H1 (cell line): ENCODE measurements at regions not wholly inside any gene's neighbourhood (a gene's known extent, or its start where the extent isn't known, plus 50 kb on each side); places are given as distances from the start of the nearest gene placed in this dataset.

Experiments used
- CTCF ChIA-PET: fragments of 300-600 bp; sonication (Branson Sonifier 250); formaldehyde crosslinking; loops from one replicate; lab custom pipeline; 2021; ENCODE audit not compliant: partially characterized antibody; lab: Charles Lee
- POLR2A ChIA-PET: fragments of 300-600 bp; sonication (Branson Sonifier 250); formaldehyde crosslinking; loops from one replicate; lab custom pipeline; 2021; ENCODE audit warnings: inconsistent platforms; ENCODE audit not compliant: partially characterized antibody; lab: Charles Lee
- DNase-seq, 2 experiments: peaks; one replicate each; pipeline versions ENCODE4 v3.0.0 to v3.0.0-alpha.2; 2010 to 2022; ENCODE audit warnings: low spot score in 2 of 2, low read depth in 1 of 2, mixed read lengths in 1 of 2
- FAIRE-seq: peaks from 2 replicates; lab custom pipeline; 2011; peaks lifted over from hg19 to GRCh38; lab: Jason Lieb, UNC
- H2AFZ ChIP-seq: 2 replicates; pipeline ENCODE4 v1.8.1; 2012; ENCODE audit warnings: low read length, inconsistent platforms
- H2AK5ac ChIP-seq: 2 replicates; pipeline ENCODE4 v1.6.1; 2013; ENCODE audit warnings: low read depth, low read length
- H2BK120ac ChIP-seq: replicated peaks from 2 replicates; pipeline ENCODE3; 2013; ENCODE audit warnings: low read depth, low read length, inconsistent platforms
- H2BK12ac ChIP-seq: 2 replicates; pipeline ENCODE4 v1.6.1; 2013; ENCODE audit warnings: low read depth, low read length
- H2BK15ac ChIP-seq: 2 replicates; pipeline ENCODE4 v1.6.1; 2013; ENCODE audit warnings: low read length
- H2BK20ac ChIP-seq: 2 replicates; pipeline ENCODE4 v1.6.1; 2013; ENCODE audit warnings: low read length
- H2BK5ac ChIP-seq: 2 replicates; pipeline ENCODE4 v1.6.1; 2013; ENCODE audit warnings: low read depth, low read length
- H3K14ac ChIP-seq: 2 replicates; pipeline ENCODE4 v1.6.1; 2013; ENCODE audit warnings: inconsistent platforms; ENCODE audit not compliant: insufficient read length
- H3K18ac ChIP-seq: 2 replicates; pipeline ENCODE4 v1.6.1; 2013; ENCODE audit warnings: low read length; ENCODE audit errors: extremely low read depth
- H3K23ac ChIP-seq: 2 replicates; pipeline ENCODE4 v1.6.1; 2013; ENCODE audit warnings: inconsistent platforms; ENCODE audit not compliant: insufficient read length
- H3K23me2 ChIP-seq: 2 replicates; pipeline ENCODE4 v1.6.1; 2013; ENCODE audit warnings: low read depth, low read length
- H3K27ac ChIP-seq: 2 replicates; pipeline ENCODE4 v1.6.1; 2011; ENCODE audit warnings: low read depth, low read length, inconsistent platforms
- H3K27me3 ChIP-seq, 4 experiments: replicated peaks in 1 of 4; 1 replicate in 1 of 4; 2 replicates in 3 of 4; pipeline versions ENCODE4 v1.6.1 to v1.8.1; 2011 to 2013; ENCODE audit warnings: low read length in 3 of 4, mild to moderate bottlenecking in 3 of 4, inconsistent platforms in 2 of 4, mixed read lengths in 2 of 4, moderate library complexity in 1 of 4; ENCODE audit not compliant: control insufficient read depth in 3 of 4, insufficient read depth in 3 of 4; ENCODE audit errors: extremely low read depth in 1 of 4
- H3K36me3 ChIP-seq, 4 experiments: 2 replicates each; pipeline versions ENCODE4 v1.6.1 to v1.8.1; 2011 to 2013; ENCODE audit warnings: mild to moderate bottlenecking in 4 of 4, low read length in 3 of 4, moderate library complexity in 2 of 4, control low read depth in 1 of 4, inconsistent platforms in 1 of 4; ENCODE audit not compliant: insufficient read depth in 4 of 4, control insufficient read depth in 2 of 4
- H3K4ac ChIP-seq: replicated peaks from 2 replicates; pipeline ENCODE3; 2013; ENCODE audit warnings: low read length, low read depth, mixed read lengths, inconsistent platforms; ENCODE audit not compliant: insufficient read length
- H3K4me1 ChIP-seq, 4 experiments: replicated peaks in 1 of 4; 1 replicate in 1 of 4; 2 replicates in 3 of 4; pipeline versions ENCODE4 v1.6.1 to v1.8.1; 2011 to 2013; ENCODE audit warnings: low read length in 3 of 4, inconsistent platforms in 2 of 4, mixed read lengths in 1 of 4; ENCODE audit not compliant: insufficient read depth in 4 of 4, control insufficient read depth in 3 of 4
- H3K4me2 ChIP-seq, 2 experiments: 2 replicates each; pipeline versions ENCODE4 v1.6.1 to v1.8.1; 2011 to 2013; ENCODE audit warnings: low read depth in 2 of 2, low read length in 2 of 2, control low read depth in 1 of 2, inconsistent platforms in 1 of 2, mild to moderate bottlenecking in 1 of 2; ENCODE audit not compliant: insufficient read depth in 1 of 2
- H3K4me3 ChIP-seq, 4 experiments: fragments of 200-600, 300-600 bp in 1 of 4; sonication (generic), shearing (Covaris generic), sonication (Bioruptor Twin) in 1 of 4; 2 replicates each; pipeline versions ENCODE4 v1.5.1 to v1.8.1; 2011 to 2016; ENCODE audit warnings: low read length in 4 of 4, low read depth in 3 of 4, control low read depth in 2 of 4, inconsistent platforms in 2 of 4, mild to moderate bottlenecking in 2 of 4, mixed read lengths in 1 of 4, moderate library complexity in 1 of 4; ENCODE audit not compliant: insufficient read depth in 2 of 4; ENCODE audit errors: extremely low read depth in 1 of 4
- H3K56ac ChIP-seq: replicated peaks from 2 replicates; pipeline ENCODE3; 2013; ENCODE audit warnings: low read depth, mild to moderate bottlenecking, mixed read lengths, low read length, inconsistent platforms; ENCODE audit not compliant: insufficient read length
- H3K79me1 ChIP-seq: 2 replicates; pipeline ENCODE4 v1.6.1; 2013; ENCODE audit warnings: low read depth, low read length, control low read depth
- H3K79me2 ChIP-seq, 2 experiments: 2 replicates each; pipeline versions ENCODE4 v1.6.1 to v1.8.1; 2012 to 2013; ENCODE audit warnings: low read length in 2 of 2, mild to moderate bottlenecking in 2 of 2, inconsistent platforms in 1 of 2; ENCODE audit not compliant: insufficient read depth in 2 of 2, control insufficient read depth in 1 of 2
- H3K9ac ChIP-seq, 4 experiments: replicated peaks in 1 of 4; 1 replicate in 1 of 4; 2 replicates in 3 of 4; pipeline versions ENCODE4 v1.6.1 to v1.8.1; 2011 to 2013; ENCODE audit warnings: low read depth in 3 of 4, low read length in 3 of 4, control low read depth in 2 of 4, mild to moderate bottlenecking in 2 of 4, moderate library complexity in 2 of 4, inconsistent platforms in 1 of 4; ENCODE audit errors: extremely low read depth in 1 of 4
- H3K9me3 ChIP-seq, 2 experiments: 2 replicates each; pipeline versions ENCODE4 v1.6.1 to v1.8.1; 2012 to 2013; ENCODE audit warnings: mild to moderate bottlenecking in 2 of 2, moderate library complexity in 2 of 2, control low read depth in 1 of 2, inconsistent platforms in 1 of 2, low read depth in 1 of 2, low read length in 1 of 2, mixed read lengths in 1 of 2; ENCODE audit not compliant: insufficient read depth in 2 of 2
- H4K20me1 ChIP-seq, 2 experiments: replicated peaks in 1 of 2; 2 replicates each; pipeline versions ENCODE3 to v1.8.1; 2011 to 2013; ENCODE audit warnings: inconsistent platforms in 2 of 2, low read length in 2 of 2, mild to moderate bottlenecking in 1 of 2; ENCODE audit not compliant: insufficient read depth in 2 of 2, control insufficient read depth in 1 of 2
- H4K5ac ChIP-seq: 2 replicates; pipeline ENCODE4 v1.6.1; 2013; ENCODE audit warnings: low read length, low read depth, mixed read lengths, inconsistent platforms; ENCODE audit not compliant: insufficient read length
- H4K8ac ChIP-seq: 2 replicates; pipeline ENCODE4 v1.8.0; 2013; ENCODE audit warnings: mild to moderate bottlenecking, moderate library complexity, low read length, inconsistent platforms; ENCODE audit not compliant: insufficient read depth; ENCODE audit errors: extremely low read depth
- H4K91ac ChIP-seq: replicated peaks from 2 replicates; pipeline ENCODE3; 2013; ENCODE audit warnings: low read length, mixed read lengths, inconsistent platforms; ENCODE audit not compliant: insufficient read length
- CHD1 ChIP-seq: IDR thresholded peaks from 2 replicates; pipeline ENCODE4 v1.6.1; 2012; ENCODE audit warnings: low read depth, low read length, improper control_type of control experiment
- EZH2 ChIP-seq: fragments of 200-600 bp; sonication (generic); IDR thresholded peaks from 2 replicates; pipeline ENCODE4 v1.7.1; 2012; ENCODE audit warnings: low read depth, mild to moderate bottlenecking, moderate library complexity, low read length, inconsistent platforms; ENCODE audit not compliant: severe bottlenecking
- KDM1A ChIP-seq: fragments of 200-600, 300-600 bp; sonication (generic); IDR thresholded peaks from 2 replicates; pipeline ENCODE4 v1.7.1; 2016; ENCODE audit warnings: mild to moderate bottlenecking, low read length, borderline replicate concordance
- KDM5A ChIP-seq: fragments of 200-600 bp; IDR thresholded peaks from 2 replicates; pipeline ENCODE4 v1.7.1; 2012; ENCODE audit warnings: mild to moderate bottlenecking, low read length, inconsistent platforms, mixed read lengths
- POU5F1 ChIP-seq: IDR thresholded peaks from 2 replicates; pipeline ENCODE4 v1.6.1; 2011; ENCODE audit warnings: low read depth, mild to moderate bottlenecking, low read length, moderate library complexity
- RFX5 ChIP-seq: IDR thresholded peaks from 2 replicates; pipeline ENCODE4 v1.6.1; 2011; ENCODE audit warnings: low read depth, low read length, improper control_type of control experiment, borderline replicate concordance
- RNF2 ChIP-seq: fragments of 200-900, 300-1000 bp; sonication (generic); IDR thresholded peaks from 2 replicates; pipeline ENCODE4 v1.7.1; 2016; ENCODE audit warnings: borderline replicate concordance, low read depth, mild to moderate bottlenecking, antibody characterized with exemption, low read length; ENCODE audit not compliant: poor library complexity, severe bottlenecking; ENCODE audit errors: missing control alignments
- WGBS, 2 experiments: shearing (Covaris generic) in 1 of 2; methylation state at CpG; one replicate each; pipeline versions ENCODE4 v1.1.6 to v1.1.7; 2013 to 2015; ENCODE audit warnings: low lambda C conversion rate in 2 of 2, mixed read lengths in 2 of 2, inconsistent platforms in 1 of 2, low coverage in 1 of 2, missing lambda C conversion rate in 1 of 2; ENCODE audit not compliant: insufficient replicate concordance in 2 of 2, insufficient coverage in 1 of 2, insufficient read length in 1 of 2; ENCODE audit errors: extremely low coverage in 1 of 2, missing lambda C conversion rate in 1 of 2; 5-methylcytosine and 5-hydroxymethylcytosine counted together
- TF ChIP-seq, protein P1 (sequence below): IDR thresholded peaks from 2 replicates; pipeline ENCODE4 v1.6.1; 2011; ENCODE audit warnings: low read length, improper control_type of control experiment

DNA sequence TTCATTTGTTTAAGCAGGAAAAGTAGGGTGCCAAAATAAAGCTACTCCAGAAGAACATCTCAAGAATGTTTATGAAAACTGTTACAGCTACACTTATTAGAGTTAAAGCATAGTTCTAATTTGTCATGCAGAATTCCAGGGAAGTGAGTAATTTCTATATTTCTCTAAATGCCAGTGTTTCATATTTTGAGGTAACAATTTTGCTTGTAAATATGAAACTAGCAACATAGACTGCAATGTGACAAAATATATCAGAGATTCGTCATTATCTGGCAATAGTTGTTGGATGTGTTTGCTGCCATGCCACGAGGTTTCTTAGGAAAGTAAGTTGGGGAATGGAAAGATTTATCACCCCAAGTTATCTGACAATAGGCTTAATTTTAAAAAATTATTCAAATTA lies 424.1 kb upstream of the ZEB2 start:
- H2BK120ac ChIP-seq: no peak overlapping the region
- H2BK15ac ChIP-seq: no peak overlapping the region
- POLR2A ChIA-PET: interaction anchor here (0.6 kb wide), 1 partner anchor 426 kb away, joined by 4 read pairs; no protein-coding TSS in a partner anchor
- H3K4me1 ChIP-seq: peaks cover 0 to 3% (median 0%) of the 10 kb centered on the region in 4 experiments; a peak in 1 of 7 replicates
- no peak overlapping the region for H3K4me3 ChIP-seq
- CTCF ChIA-PET: no interaction called here
- no peaks in the 10 kb centered on the region for H3K9me3 ChIP-seq
- H3K27me3 ChIP-seq: no peaks in the 10 kb centered on the region
- H3K79me2 ChIP-seq: no peaks in the 10 kb centered on the region
- H4K8ac ChIP-seq: no peak overlapping the region
- no peaks in the 10 kb centered on the region for H3K36me3 ChIP-seq
- H4K5ac ChIP-seq: no peak overlapping the region
- WGBS, 2 experiments: 90% methylated on average over 2 of the region's 2 CpGs; no CpG with 5 or more reads in 1 of the 2 experiments
- H2AK5ac ChIP-seq: no peak overlapping the region
- H3K9ac ChIP-seq: no peak overlapping the region
- H3K56ac ChIP-seq: no peak overlapping the region
- no peak overlapping the region for H3K4ac ChIP-seq
- no peak overlapping the region for H3K27ac ChIP-seq
- no peak for TF ChIP-seq POU5F1
- TF ChIP-seq EZH2: no peak
- no peak for TF ChIP-seq RFX5
- no peak for TF ChIP-seq RNF2
- no peak for TF ChIP-seq KDM5A
- TF ChIP-seq, protein P1, sequence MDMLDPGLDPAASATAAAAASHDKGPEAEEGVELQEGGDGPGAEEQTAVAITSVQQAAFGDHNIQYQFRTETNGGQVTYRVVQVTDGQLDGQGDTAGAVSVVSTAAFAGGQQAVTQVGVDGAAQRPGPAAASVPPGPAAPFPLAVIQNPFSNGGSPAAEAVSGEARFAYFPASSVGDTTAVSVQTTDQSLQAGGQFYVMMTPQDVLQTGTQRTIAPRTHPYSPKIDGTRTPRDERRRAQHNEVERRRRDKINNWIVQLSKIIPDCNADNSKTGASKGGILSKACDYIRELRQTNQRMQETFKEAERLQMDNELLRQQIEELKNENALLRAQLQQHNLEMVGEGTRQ: no peak
- TF ChIP-seq CHD1: no peak
- no peak for TF ChIP-seq KDM1A
- H3K4me2 ChIP-seq: no peak overlapping the region
- no peaks in the 10 kb centered on the region for H4K20me1 ChIP-seq
- H3K79me1 ChIP-seq: no peaks in the 10 kb centered on the region
- no peak overlapping the region for H3K23ac ChIP-seq
- H3K18ac ChIP-seq: no peak overlapping the region
- no peak overlapping the region for H2AFZ ChIP-seq
- no peak overlapping the region for H2BK20ac ChIP-seq
- H4K91ac ChIP-seq: no peak overlapping the region
- H3K14ac ChIP-seq: no peak overlapping the region
- FAIRE-seq (no peak), DNase-seq (no peak)
- no peaks in the 10 kb centered on the region for H3K23me2 ChIP-seq
- no peak overlapping the region for H2BK12ac ChIP-seq
- no peak overlapping the region for H2BK5ac ChIP-seq
